ENCODE measurements at regions not wholly inside any gene's neighbourhood (a gene's known extent, or its start where the extent isn't known, plus 50 kb on each side); places are given as distances from the start of the nearest gene placed in this dataset.
A peak's percentile ranks its signal among the peaks of the same experiment; 100 is the strongest.

DNA sequence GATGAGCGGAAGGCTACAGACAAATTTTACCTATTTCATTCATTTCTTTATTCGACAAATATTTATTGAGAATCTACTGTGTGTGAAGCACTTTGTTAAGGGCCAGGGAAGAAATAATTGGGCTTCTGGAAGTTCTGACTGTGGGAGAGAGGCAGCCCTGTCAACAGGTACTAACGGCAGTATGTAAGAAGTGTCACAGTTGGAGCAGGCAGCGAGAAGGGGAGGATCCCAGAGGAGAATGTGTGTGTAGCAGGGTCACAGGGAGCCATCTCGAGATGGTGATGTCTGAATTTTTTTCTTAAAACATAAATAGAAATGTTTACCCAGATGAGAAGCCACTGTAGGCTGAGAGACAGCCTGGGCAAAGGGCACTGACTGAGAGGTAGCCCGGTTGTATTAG lies 163.3 kb upstream of the SLC38A2 start:
- H3K4me3 ChIP-seq (ENCODE audit: low read length): no peak overlapping the region
- peaks cover 5% of the 10 kb centered on the region for H3K9me3 ChIP-seq (replicated peaks; ENCODE audit: control insufficient read depth, low read depth, low read length)
- peaks cover 15% of the 10 kb centered on the region for H3K4me1 ChIP-seq (ENCODE audit: control insufficient read depth, insufficient read depth, low read length)
- no peaks in the 10 kb centered on the region for H3K36me3 ChIP-seq (ENCODE audit: control insufficient read depth, insufficient read depth, low read length)
- DNase-seq: no peak
- 90% methylated on average over 2 of the region's 6 CpGs for WGBS (ENCODE audit: insufficient coverage)
- peak overlapping the region; percentile 48 for H3K27ac ChIP-seq (ENCODE audit: low read length)
- no peaks in the 10 kb centered on the region for H3K27me3 ChIP-seq (ENCODE audit: control insufficient read depth, insufficient read depth, low read length)

DNA sequence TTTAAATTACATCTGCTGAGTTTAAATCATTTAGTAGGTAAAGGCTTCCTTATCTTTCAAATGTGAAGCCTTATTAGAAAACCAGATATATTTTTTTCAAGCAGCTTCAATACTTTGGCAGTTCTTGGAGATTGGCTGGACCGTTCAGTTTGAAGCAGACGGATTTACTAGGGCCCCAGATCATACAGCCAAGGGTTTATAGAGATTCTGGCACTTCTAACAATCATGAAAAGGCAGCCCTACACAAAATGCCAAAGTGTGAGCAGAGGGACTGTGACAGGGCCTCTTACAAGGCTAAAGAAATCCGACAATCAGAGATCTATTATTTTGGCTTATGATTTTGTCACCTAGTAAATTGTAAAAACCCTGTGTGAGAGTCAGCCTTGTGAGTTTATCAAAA lies 162.8 kb upstream of the SLC38A2 start:
- Histone ChIP-seq H3K36me3 (ENCODE audit: control insufficient read depth, insufficient read depth, low read length) (no peaks in the 10 kb centered on the region), H3K27me3 (ENCODE audit: control insufficient read depth, insufficient read depth, low read length) (no peaks in the 10 kb centered on the region), H3K27ac (ENCODE audit: low read length) (peak overlapping the region; percentile 48), H3K9me3 (replicated peaks; ENCODE audit: control insufficient read depth, low read depth, low read length) (peaks cover 5% of the 10 kb centered on the region), H3K4me1 (ENCODE audit: control insufficient read depth, insufficient read depth, low read length) (peaks cover 15% of the 10 kb centered on the region), H3K4me3 (ENCODE audit: low read length) (no peak overlapping the region)
- peak; percentile 76 for DNase-seq
- WGBS (ENCODE audit: insufficient coverage): 20% methylated on average over 2 of the region's 3 CpGs

DNA sequence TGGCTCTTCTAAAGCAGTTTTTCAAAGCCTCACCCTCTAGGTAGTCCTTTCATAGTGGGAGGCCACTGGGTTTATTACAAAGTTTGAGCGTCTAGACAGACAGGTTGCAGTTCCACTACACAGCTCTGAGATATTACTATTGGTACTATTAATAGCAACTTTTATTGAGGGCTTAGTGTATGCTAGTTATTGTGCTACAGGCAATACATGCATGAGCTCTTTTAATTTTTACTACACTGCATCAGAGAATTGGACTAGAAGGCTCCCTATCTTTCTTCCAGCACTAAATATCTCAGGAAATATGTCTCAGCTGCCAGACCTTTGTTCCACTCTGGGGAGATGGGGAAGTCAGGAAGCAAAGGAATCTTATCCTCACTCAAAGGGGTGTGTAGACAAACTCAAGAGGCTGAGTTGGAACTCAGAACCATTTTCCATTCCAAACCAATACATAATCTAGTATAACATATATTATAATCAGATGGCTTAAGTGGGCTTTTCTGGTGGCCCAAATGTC lies 161.8 kb upstream of the SLC38A2 start:
- Histone ChIP-seq H3K36me3 (ENCODE audit: control insufficient read depth, insufficient read depth, low read length) (no peaks in the 10 kb centered on the region), H3K27me3 (ENCODE audit: control insufficient read depth, insufficient read depth, low read length) (no peaks in the 10 kb centered on the region), H3K4me1 (ENCODE audit: control insufficient read depth, insufficient read depth, low read length) (peaks cover 15% of the 10 kb centered on the region), H3K4me3 (ENCODE audit: low read length) (no peak overlapping the region), H3K27ac (ENCODE audit: low read length) (peak overlapping the region; percentile 71), H3K9me3 (replicated peaks; ENCODE audit: control insufficient read depth, low read depth, low read length) (peaks cover 5% of the 10 kb centered on the region)
- no CpG with 5 or more reads among the region's 1 CpG for WGBS (ENCODE audit: insufficient coverage)
- peak; percentile 95 for DNase-seq

DNA sequence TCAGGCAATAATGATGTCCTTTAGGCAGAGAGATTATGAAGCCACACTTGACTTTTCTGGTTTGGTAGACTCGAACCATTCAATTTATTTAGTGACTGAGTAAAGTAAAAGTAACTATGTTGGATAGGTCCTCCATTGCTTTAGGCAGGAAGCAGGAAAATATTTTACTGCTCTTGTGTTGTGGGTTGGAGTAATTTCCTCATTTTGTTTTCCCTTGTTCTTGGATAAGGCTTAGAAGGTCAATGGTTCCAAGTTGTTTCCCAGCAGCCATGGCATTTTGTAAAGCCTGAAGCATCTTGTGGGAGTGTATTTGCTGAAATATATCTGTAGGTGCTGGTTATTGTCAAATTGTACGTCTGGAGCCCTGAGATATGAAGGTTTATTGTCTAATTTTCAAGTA lies 161.2 kb upstream of the SLC38A2 start:
- H3K27ac ChIP-seq (ENCODE audit: low read length): peak overlapping the region; percentile 63

DNA sequence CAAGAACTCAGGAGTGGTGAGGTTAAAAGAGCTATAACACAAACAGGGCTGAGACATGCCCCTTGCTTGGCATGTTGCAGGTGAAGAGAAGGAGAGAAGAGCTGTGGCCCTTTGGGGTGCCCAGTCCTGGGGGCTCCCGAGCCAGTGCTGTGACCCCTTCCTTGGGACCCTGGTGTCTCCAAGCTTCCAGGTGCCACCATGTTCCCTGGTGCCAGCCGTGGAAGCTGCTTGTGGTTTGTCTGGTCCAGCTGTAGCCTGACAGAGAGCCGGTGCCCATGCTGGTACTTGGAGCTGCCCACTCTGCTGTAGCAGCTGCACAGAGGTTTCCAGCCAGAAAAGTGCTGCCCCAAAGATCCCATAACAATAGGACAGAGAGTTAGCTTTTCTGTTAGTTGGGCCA lies 159.2 kb upstream of the SLC38A2 start:
- WGBS (ENCODE audit: insufficient coverage): 94% methylated on average over 2 of the region's 3 CpGs
- Histone ChIP-seq H3K9me3 (replicated peaks; ENCODE audit: control insufficient read depth, low read depth, low read length) (peaks cover 10% of the 10 kb centered on the region), H3K4me1 (ENCODE audit: control insufficient read depth, insufficient read depth, low read length) (peaks cover 9% of the 10 kb centered on the region), H3K36me3 (ENCODE audit: control insufficient read depth, insufficient read depth, low read length) (no peaks in the 10 kb centered on the region), H3K4me3 (ENCODE audit: low read length) (no peak overlapping the region), H3K27ac (ENCODE audit: low read length) (no peak overlapping the region), H3K27me3 (ENCODE audit: control insufficient read depth, insufficient read depth, low read length) (no peaks in the 10 kb centered on the region)
- no peak for DNase-seq

More for the DNA sequence above, 161.2 kb upstream of the SLC38A2 start:
- Histone ChIP-seq H3K4me3 (ENCODE audit: low read length) (no peak overlapping the region), H3K4me1 (ENCODE audit: control insufficient read depth, insufficient read depth, low read length) (peaks cover 13% of the 10 kb centered on the region), H3K36me3 (ENCODE audit: control insufficient read depth, insufficient read depth, low read length) (no peaks in the 10 kb centered on the region), H3K9me3 (replicated peaks; ENCODE audit: control insufficient read depth, low read depth, low read length) (peaks cover 7% of the 10 kb centered on the region), H3K27me3 (ENCODE audit: control insufficient read depth, insufficient read depth, low read length) (no peaks in the 10 kb centered on the region)
- DNase-seq: peak; percentile 41
- WGBS (ENCODE audit: insufficient coverage): no CpG with 5 or more reads among the region's 2 CpGs

DNA sequence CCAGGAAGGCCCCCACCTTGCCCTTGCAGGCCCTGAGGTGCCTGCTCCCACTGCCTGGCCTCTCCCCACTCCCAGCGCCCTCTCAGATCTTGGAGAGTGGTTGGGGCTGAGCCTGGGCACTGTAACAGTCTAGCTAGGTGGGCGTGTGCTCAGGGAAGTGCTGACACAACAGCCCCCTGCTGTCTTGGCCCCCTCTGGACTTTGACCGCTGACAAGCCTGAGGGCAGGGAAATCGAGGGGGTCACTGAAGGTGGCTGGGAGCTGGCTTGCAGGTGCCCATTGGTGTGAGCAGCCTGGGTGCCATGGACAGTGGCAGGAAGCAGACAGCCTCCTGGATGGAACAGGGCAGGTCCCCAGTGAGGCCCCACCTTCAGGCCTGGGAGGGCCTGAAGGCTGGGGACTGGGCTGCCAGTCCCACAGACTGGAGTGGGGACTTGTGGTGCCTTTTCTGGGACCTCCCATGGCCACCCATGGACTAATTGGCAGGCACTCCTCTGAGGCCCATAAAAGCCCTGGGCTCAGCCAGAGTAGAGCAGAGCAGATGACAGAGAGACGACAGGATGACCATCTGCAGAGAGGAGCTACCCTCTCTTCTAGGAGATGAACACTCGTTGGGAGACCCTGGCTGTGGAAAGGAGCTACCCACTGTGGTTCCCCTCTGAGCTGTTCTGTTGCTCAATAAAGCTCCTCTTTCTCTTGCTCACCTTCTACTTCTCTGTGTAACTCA lies 158.6 kb upstream of the SLC38A2 start:
- no peak overlapping the region for H3K27ac ChIP-seq (ENCODE audit: low read length)
- peaks cover 9% of the 10 kb centered on the region for H3K4me1 ChIP-seq (ENCODE audit: control insufficient read depth, insufficient read depth, low read length)
- no peak for DNase-seq
- 90% methylated on average over 6 of the region's 6 CpGs for WGBS (ENCODE audit: insufficient coverage)
- peaks cover 10% of the 10 kb centered on the region for H3K9me3 ChIP-seq (replicated peaks; ENCODE audit: control insufficient read depth, low read depth, low read length)
- H3K27me3 ChIP-seq (ENCODE audit: control insufficient read depth, insufficient read depth, low read length): no peaks in the 10 kb centered on the region
- no peaks in the 10 kb centered on the region for H3K36me3 ChIP-seq (ENCODE audit: control insufficient read depth, insufficient read depth, low read length)
- no peak overlapping the region for H3K4me3 ChIP-seq (ENCODE audit: low read length)

DNA sequence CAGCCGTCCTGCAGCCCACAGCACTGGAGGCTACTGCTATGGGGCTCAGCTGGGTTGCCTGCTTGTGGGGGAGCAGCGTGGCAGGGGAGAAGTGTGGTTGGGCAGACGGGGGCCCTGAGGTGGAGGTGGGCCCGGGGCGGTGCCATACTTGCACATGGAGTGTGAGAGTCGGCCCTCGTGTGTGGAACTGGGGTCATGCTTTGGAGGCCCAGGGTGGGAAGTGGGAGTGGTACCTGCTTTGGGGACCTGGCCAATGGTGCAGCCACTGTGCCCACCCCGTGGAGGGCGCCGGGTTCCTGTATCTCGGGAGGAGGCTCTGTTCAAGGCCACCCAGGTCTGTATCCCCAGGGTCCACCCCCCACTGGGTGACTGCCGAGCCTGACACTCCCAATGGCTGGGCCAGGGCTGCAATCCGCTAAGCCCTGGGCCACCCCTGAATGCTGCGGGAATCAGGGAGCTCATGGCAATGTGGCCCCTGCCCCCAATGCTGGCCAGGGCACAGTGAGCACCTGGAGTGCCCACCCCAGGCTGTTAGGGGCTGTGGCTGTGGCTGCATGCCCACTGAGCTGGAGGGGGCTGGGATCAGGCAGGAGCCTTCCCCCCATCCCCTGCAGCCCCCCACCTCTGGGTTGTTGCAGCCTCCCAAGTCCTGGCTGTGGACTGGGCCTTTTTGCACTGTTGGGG lies 157.9 kb upstream of the SLC38A2 start:
- H3K4me1 ChIP-seq (ENCODE audit: control insufficient read depth, insufficient read depth, low read length): peaks cover 9% of the 10 kb centered on the region
- no peaks in the 10 kb centered on the region for H3K36me3 ChIP-seq (ENCODE audit: control insufficient read depth, insufficient read depth, low read length)
- no peak for DNase-seq
- peaks cover 10% of the 10 kb centered on the region for H3K9me3 ChIP-seq (replicated peaks; ENCODE audit: control insufficient read depth, low read depth, low read length)
- H3K4me3 ChIP-seq (ENCODE audit: low read length): no peak overlapping the region
- 94% methylated on average over 14 of the region's 14 CpGs for WGBS (ENCODE audit: insufficient coverage)
- no peak overlapping the region for H3K27ac ChIP-seq (ENCODE audit: low read length)
- H3K27me3 ChIP-seq (ENCODE audit: control insufficient read depth, insufficient read depth, low read length): no peaks in the 10 kb centered on the region

DNA sequence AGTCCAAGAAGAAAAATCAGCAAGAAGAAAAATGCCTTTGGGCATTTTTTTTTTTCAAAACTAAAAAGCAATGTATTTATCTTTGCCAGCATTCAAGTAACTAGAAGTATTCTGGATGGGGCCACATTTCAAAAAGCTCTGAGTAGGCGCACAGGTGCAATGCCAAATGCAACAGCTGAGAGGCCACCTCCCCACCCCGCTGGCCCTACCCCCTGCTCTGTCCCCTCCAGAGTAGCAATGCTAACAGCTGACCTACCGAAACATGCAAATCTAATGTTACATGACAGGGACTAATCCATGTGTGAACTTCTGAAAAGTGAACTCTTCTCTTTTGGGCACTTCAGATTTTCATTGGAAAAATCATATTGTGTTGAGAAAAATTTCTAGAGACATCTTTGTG lies 153.7 kb upstream of the SLC38A2 start:
- Histone ChIP-seq H3K4me3 (ENCODE audit: low read length) (no peak overlapping the region), H3K9me3 (replicated peaks; ENCODE audit: control insufficient read depth, low read depth, low read length) (peaks cover 6% of the 10 kb centered on the region), H3K4me1 (ENCODE audit: control insufficient read depth, insufficient read depth, low read length) (peaks cover 28% of the 10 kb centered on the region), H3K27ac (ENCODE audit: low read length) (peak overlapping the region; percentile 83), H3K36me3 (ENCODE audit: control insufficient read depth, insufficient read depth, low read length) (no peaks in the 10 kb centered on the region), H3K27me3 (ENCODE audit: control insufficient read depth, insufficient read depth, low read length) (no peaks in the 10 kb centered on the region)
- WGBS (ENCODE audit: insufficient coverage): no CpG with 5 or more reads among the region's 3 CpGs
- peak; percentile 74 for DNase-seq

DNA sequence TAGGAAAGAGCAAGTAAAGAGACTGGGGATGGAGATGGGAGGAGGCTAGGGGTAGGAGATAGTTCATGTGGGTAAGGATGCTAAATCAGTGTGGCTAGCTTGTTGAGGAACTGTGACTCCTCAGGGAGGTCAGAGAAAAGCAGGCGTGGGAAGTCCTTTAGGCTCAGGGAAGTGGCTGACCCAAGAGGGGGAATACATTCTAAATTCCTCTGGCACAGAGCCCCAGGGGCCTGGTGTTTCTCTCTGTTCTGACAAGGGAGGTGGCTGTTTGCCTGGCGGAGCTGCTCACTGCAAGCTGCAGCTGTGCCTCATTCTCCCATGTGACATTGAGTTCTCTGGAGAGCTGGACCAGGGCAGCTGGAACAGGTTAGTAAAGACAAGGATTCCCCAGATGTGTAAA lies 152.2 kb upstream of the SLC38A2 start:
- no peaks in the 10 kb centered on the region for H3K27me3 ChIP-seq (ENCODE audit: control insufficient read depth, insufficient read depth, low read length)
- WGBS (ENCODE audit: insufficient coverage): no CpG with 5 or more reads among the region's 2 CpGs
- DNase-seq: peak; percentile 86
- no peaks in the 10 kb centered on the region for H3K36me3 ChIP-seq (ENCODE audit: control insufficient read depth, insufficient read depth, low read length)
- peaks cover 5% of the 10 kb centered on the region for H3K9me3 ChIP-seq (replicated peaks; ENCODE audit: control insufficient read depth, low read depth, low read length)
- no peak overlapping the region for H3K4me3 ChIP-seq (ENCODE audit: low read length)
- peaks cover 32% of the 10 kb centered on the region for H3K4me1 ChIP-seq (ENCODE audit: control insufficient read depth, insufficient read depth, low read length)
- H3K27ac ChIP-seq (ENCODE audit: low read length): peak overlapping the region; percentile 74

DNA sequence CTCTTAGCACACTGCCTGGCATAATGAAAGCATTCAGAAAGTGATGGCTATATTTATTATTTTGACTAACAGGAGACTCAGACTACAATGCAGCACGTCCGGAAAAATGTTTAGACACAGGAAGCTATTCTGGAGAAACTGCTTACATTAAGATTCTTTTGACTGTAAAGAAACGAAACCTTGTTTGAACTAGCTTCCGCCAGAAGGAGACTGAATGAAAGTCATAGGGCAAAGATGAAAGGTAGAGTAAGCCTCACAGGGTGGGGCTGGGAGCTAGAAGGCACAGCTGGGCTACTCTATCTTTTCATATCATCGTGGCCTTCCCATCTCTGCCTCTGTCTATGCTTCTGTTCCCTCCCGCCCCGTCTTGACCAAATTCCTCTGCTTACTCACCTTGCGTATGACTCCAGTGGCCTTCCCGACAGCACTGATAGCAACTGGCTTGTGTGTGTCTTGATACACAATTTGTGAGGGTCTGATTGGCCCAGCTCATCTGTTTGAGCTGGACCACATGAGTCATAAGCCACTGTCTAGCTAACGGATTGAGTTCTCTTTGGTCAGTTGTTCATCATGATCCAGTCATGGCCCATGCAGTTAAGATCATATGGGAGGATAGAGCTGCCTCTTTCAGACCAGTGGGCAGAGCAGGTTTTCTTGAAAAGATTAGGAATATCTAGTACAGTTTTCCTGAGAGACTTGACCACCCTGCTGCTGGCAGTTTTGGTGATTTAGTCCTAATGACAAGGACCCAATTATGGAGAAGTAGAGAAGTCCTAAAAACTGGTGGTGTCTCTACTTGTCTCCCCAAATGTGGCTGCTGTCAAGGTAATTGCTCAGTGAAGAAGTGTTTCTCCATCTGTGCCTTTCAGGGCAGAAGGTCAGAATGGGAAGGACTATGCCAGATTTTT lies 151.5 kb upstream of the SLC38A2 start:
- Histone ChIP-seq H3K4me3 (ENCODE audit: low read length) (no peak overlapping the region), H3K27me3 (ENCODE audit: control insufficient read depth, insufficient read depth, low read length) (no peaks in the 10 kb centered on the region), H3K27ac (ENCODE audit: low read length) (peak overlapping the region; percentile 74), H3K4me1 (ENCODE audit: control insufficient read depth, insufficient read depth, low read length) (peaks cover 32% of the 10 kb centered on the region), H3K36me3 (ENCODE audit: control insufficient read depth, insufficient read depth, low read length) (no peaks in the 10 kb centered on the region), H3K9me3 (replicated peaks; ENCODE audit: control insufficient read depth, low read depth, low read length) (peaks cover 5% of the 10 kb centered on the region)
- peak; percentile 47 for DNase-seq
- WGBS (ENCODE audit: insufficient coverage): 71% methylated on average over 1 of the region's 10 CpGs
